A549 (cell line): ENCODE measurements at regions not wholly inside any gene's neighbourhood (a gene's known extent, or its start where the extent isn't known, plus 50 kb on each side); places are given as distances from the start of the nearest gene placed in this dataset.

ENCODE experiments used
- ATAC-seq, 2 experiments: fragments of 200-7000 bp in 1 of 2; fragments of >200 bp in 1 of 2; cut with Nextera tagmentation in 1 of 2; cut with Tn5 transposase in 1 of 2; 3 replicates each; pipeline versions ENCODE4 v1.8.0 to v1.9.1; 2018 to 2020; ENCODE audit warnings: mild to moderate bottlenecking in 1 of 2, moderate library complexity in 1 of 2
- CTCF ChIA-PET: fragments of 300-600 bp; sonication (Branson Sonifier 250); formaldehyde crosslinking; extraction: SDS; loops from one replicate; lab custom pipeline; 2021; ENCODE audit warnings: antibody characterized with exemption, inconsistent platforms; lab: Yijun Ruan, JAX
- POLR2A ChIA-PET: fragments of 350-600 bp; formaldehyde crosslinking; extraction: SDS; loops from one replicate; lab custom pipeline; 2021; ENCODE audit warnings: antibody characterized with exemption, inconsistent platforms; lab: Yijun Ruan, JAX
- DNase-seq, 2 experiments: peaks; one replicate each; pipeline versions ENCODE4 v3.0.0 to v3.0.0-alpha.2; 2011 to 2016; ENCODE audit warnings: low read depth in 1 of 2, low spot score in 1 of 2
- FAIRE-seq: peaks from 2 replicates; lab custom pipeline; 2011; peaks lifted over from hg19 to GRCh38; lab: Jason Lieb, UNC
- H3K27ac ChIP-seq, 2 experiments: fragments of >200 bp; sonication (Bioruptor Twin); formaldehyde crosslinking; 3 replicates each; pipeline ENCODE4 v1.5.1; 2016 to 2017
- H3K4me1 ChIP-seq: fragments of >200 bp; sonication (Bioruptor Twin); formaldehyde crosslinking; 3 replicates; pipeline ENCODE4 v1.6.1; 2016
- H3K4me2 ChIP-seq: fragments of >200 bp; sonication (Bioruptor Twin); formaldehyde crosslinking; 3 replicates; pipeline ENCODE4 v1.6.1; 2016
- H3K4me3 ChIP-seq: fragments of >200 bp; sonication (Bioruptor Twin); formaldehyde crosslinking; 3 replicates; pipeline ENCODE4 v1.5.1; 2016
- H3K9me3 ChIP-seq: fragments of >200 bp; sonication (Bioruptor Twin); formaldehyde crosslinking; 3 replicates; pipeline ENCODE4 v1.6.1; 2016
- BHLHE40 ChIP-seq: IDR thresholded peaks from 2 replicates; pipeline ENCODE4 v1.6.1; 2012; ENCODE audit warnings: low read depth, low read length, inconsistent platforms
- CHD4 ChIP-seq: fragments of 200-600 bp; sonication (generic); IDR thresholded peaks from 2 replicates; pipeline ENCODE4 v1.6.1; 2016; ENCODE audit warnings: antibody characterized with exemption, mild to moderate bottlenecking, borderline replicate concordance
- EHF ChIP-seq: fragments of 250-450 bp; sonication (Bioruptor Pico); IDR thresholded peaks from 2 replicates; pipeline ENCODE4 v1.5.0; 2020; ENCODE audit warnings: mild to moderate bottlenecking
- EHMT2 ChIP-seq: fragments of 200-600 bp; sonication (generic); IDR thresholded peaks from 2 replicates; pipeline ENCODE4 v1.6.1; 2016; ENCODE audit warnings: antibody characterized with exemption, low read depth, mild to moderate bottlenecking, moderate library complexity
- ESRRA ChIP-seq: fragments of 150-350 bp; IDR thresholded peaks from 2 replicates; pipeline ENCODE4 v1.6.1; 2014; ENCODE audit warnings: mild to moderate bottlenecking, low read length, borderline replicate concordance
- HEYL ChIP-seq: fragments of 250-450 bp; sonication (Bioruptor Pico); IDR thresholded peaks from 2 replicates; pipeline ENCODE4 v1.8.0; 2021; ENCODE audit warnings: mild to moderate bottlenecking, moderate library complexity
- HOXB13 ChIP-seq: fragments of 250-450 bp; sonication (Bioruptor Pico); IDR thresholded peaks from 2 replicates; pipeline ENCODE4 v1.5.0; 2020; ENCODE audit warnings: low read depth, mild to moderate bottlenecking, moderate library complexity
- JUNB ChIP-seq: fragments of >200 bp; sonication (Bioruptor Twin); formaldehyde crosslinking; IDR thresholded peaks from 2 replicates; pipeline ENCODE4 v1.6.1; 2016
- KDM5A ChIP-seq: fragments of 200-600 bp; sonication (generic); IDR thresholded peaks from 2 replicates; pipeline ENCODE4 v1.6.1; 2016; ENCODE audit warnings: antibody characterized with exemption, mild to moderate bottlenecking
- NFE2L2 ChIP-seq: fragments of 150-350 bp; conservative IDR thresholded peaks from 2 replicates; pipeline ENCODE4 v1.6.1; 2014; ENCODE audit warnings: low read length
- NPAS2 ChIP-seq: fragments of 250-450 bp; sonication (Bioruptor Pico); IDR thresholded peaks from 2 replicates; pipeline ENCODE4 v1.8.0; 2022; ENCODE audit warnings: mild to moderate bottlenecking, moderate library complexity, borderline replicate concordance
- POLR2A ChIP-seq: IDR thresholded peaks from 2 replicates; pipeline ENCODE4 v1.6.1; 2012; ENCODE audit warnings: mild to moderate bottlenecking, low read length
- POLR2AphosphoS2 ChIP-seq: conservative IDR thresholded peaks from 2 replicates; pipeline ENCODE4 v1.6.1; 2012; ENCODE audit warnings: low read length, improper control_type of control experiment, inconsistent platforms
- RAD21 ChIP-seq, 2 experiments: fragments of >200 bp in 1 of 2; sonication (Bioruptor Twin) in 1 of 2; formaldehyde crosslinking in 1 of 2; IDR thresholded peaks in 1 of 2; conservative IDR thresholded peaks in 1 of 2; 2 replicates in 1 of 2; 3 replicates in 1 of 2; pipeline ENCODE4 v1.6.1; 2012 to 2018; ENCODE audit warnings: inconsistent platforms in 1 of 2
- RCOR1 ChIP-seq: fragments of 150-350 bp; IDR thresholded peaks from 2 replicates; pipeline ENCODE4 v1.6.1; 2014; ENCODE audit warnings: antibody characterized with exemption, low read length, low read depth
- RNF2 ChIP-seq: fragments of 200-600 bp; sonication (generic); IDR thresholded peaks from 2 replicates; pipeline ENCODE4 v1.6.1; 2016; ENCODE audit warnings: low read depth, mild to moderate bottlenecking, antibody characterized with exemption, moderate library complexity, borderline replicate concordance
- SMC3 ChIP-seq: fragments of >200 bp; sonication (Bioruptor Twin); formaldehyde crosslinking; IDR thresholded peaks from 3 replicates; pipeline ENCODE4 v1.6.1; 2018; ENCODE audit warnings: inconsistent platforms
- SREBF2 ChIP-seq: fragments of 450-650 bp; IDR thresholded peaks from 2 replicates; pipeline ENCODE4 v1.6.1; 2014; ENCODE audit warnings: mild to moderate bottlenecking, moderate library complexity
- TP53 ChIP-seq: fragments of 250-450 bp; sonication (Bioruptor Pico); IDR thresholded peaks from 2 replicates; pipeline ENCODE4 v1.5.0; 2021; ENCODE audit warnings: mild to moderate bottlenecking, moderate library complexity
- ZFP36 ChIP-seq: fragments of 450-650 bp; IDR thresholded peaks from 2 replicates; pipeline ENCODE4 v1.6.1; 2014; ENCODE audit warnings: borderline replicate concordance; ENCODE audit not compliant: partially characterized antibody
- ZNF302 ChIP-seq: fragments of 250-450 bp; sonication (Bioruptor Pico); IDR thresholded peaks from 2 replicates; pipeline ENCODE4 v1.9.0; 2021; ENCODE audit warnings: inconsistent platforms, mild to moderate bottlenecking, moderate library complexity
- WGBS: methylation state at CpG from one replicate; pipeline ENCODE4 v1.1.6; 2017; ENCODE audit errors: missing lambda C conversion rate; 5-methylcytosine and 5-hydroxymethylcytosine counted together
- TF ChIP-seq, protein P1 (sequence below): fragments of 250-450 bp; sonication (Bioruptor Pico); IDR thresholded peaks from 2 replicates; pipeline ENCODE4 v1.5.0; 2021; ENCODE audit warnings: mild to moderate bottlenecking, moderate library complexity, borderline replicate concordance
- TF ChIP-seq, protein P2 (sequence below): IDR thresholded peaks from 2 replicates; pipeline ENCODE4 v1.6.1; 2012

DNA sequence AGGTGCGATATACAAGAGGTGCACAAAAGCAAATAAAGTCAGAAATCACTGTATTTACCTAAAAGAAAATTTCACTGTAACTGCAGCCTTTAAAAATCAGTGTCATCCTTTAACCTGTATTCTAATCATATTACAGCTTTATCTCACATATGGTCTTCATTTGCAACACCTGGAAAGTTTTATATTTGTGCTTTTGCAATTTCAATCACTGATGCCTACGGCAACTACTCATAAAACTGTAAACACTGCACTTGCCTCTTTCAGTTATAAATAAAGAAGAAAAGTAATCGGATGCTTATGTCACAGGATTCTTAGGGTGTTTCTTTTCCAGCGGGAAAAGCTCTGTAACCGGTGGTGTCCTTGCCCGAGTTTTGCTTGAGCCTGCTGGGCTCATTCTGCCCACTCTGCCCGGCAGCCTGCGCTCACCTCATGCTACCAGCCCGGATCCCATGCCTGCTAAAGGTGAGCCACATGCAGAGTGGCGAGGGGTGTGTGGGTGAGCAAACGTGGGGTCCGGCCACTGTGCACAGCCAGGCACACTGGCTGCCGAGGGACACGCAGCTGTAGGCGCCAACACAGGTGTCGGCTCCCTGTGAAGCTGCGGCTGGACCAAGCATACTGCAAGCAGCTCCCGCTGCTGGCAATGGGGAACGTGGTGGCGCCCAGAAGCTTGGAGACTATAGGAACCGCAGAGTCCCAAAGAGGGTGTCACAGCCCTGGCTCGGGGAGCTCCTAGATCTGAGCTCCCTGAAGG, 56.3 kb upstream of the ABCB5 start:
- TF ChIP-seq RAD21 (conservative IDR thresholded peaks at IDR 0.05 in 1 of 2, IDR thresholded peaks at IDR 0.05 in 1 of 2) (no peak), POLR2AphosphoS2 (no peak), CHD4 (no peak), SMC3 (no peak), ZNF302 (no peak), JUNB (no peak), TP53 (CRISPR knock-in tag) (no peak), RCOR1 (no peak), HOXB13 (no peak)
- no peaks in the 10 kb centered on the region for H3K4me1 ChIP-seq
- POLR2A ChIA-PET: no interaction called here
- no peak overlapping the region for H3K27ac ChIP-seq
- DNase-seq (no peak), FAIRE-seq (no peak), ATAC-seq (peak; percentile 13 to 25; a peak in 3 of 6 replicates)
- whole genome bisulfite sequencing: 45% methylated on average over 17 of the region's 22 CpGs
- CTCF ChIA-PET: no interaction called here
- H3K4me3 ChIP-seq: no peak overlapping the region
- no peak overlapping the region for H3K4me2 ChIP-seq
- H3K9me3 ChIP-seq: no peaks in the 10 kb centered on the region

GRCh38 chr7:20559883-20560282, 55.6 kb upstream of the ABCB5 start:
- WGBS: 55% methylated on average over 5 of the region's 5 CpGs
- DNase-seq (no peak), ATAC-seq (peak; percentile 24 to 31; a peak in 4 of 6 replicates), FAIRE-seq (no peak)
- CTCF ChIA-PET: no interaction called here
- Histone ChIP-seq H3K4me3 (no peak overlapping the region), H3K4me1 (no peaks in the 10 kb centered on the region), H3K27ac (no peak overlapping the region), H3K4me2 (no peak overlapping the region), H3K9me3 (no peaks in the 10 kb centered on the region)
- POLR2A ChIA-PET: no interaction called here
- TF ChIP-seq, protein P1, sequence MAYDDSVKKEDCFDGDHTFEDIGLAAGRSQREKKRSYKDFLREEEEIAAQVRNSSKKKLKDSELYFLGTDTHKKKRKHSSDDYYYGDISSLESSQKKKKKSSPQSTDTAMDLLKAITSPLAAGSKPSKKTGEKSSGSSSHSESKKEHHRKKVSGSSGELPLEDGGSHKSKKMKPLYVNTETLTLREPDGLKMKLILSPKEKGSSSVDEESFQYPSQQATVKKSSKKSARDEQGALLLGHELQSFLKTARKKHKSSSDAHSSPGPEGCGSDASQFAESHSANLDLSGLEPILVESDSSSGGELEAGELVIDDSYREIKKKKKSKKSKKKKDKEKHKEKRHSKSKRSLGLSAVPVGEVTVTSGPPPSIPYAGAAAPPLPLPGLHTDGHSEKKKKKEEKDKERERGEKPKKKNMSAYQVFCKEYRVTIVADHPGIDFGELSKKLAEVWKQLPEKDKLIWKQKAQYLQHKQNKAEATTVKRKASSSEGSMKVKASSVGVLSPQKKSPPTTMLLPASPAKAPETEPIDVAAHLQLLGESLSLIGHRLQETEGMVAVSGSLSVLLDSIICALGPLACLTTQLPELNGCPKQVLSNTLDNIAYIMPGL (CRISPR knock-in tag): no peak
- TF ChIP-seq EHMT2 (no peak), RNF2 (no peak), HEYL (CRISPR knock-in tag) (no peak), RCOR1 (no peak), SREBF2 (no peak), POLR2A (no peak), BHLHE40 (no peak), ESRRA (no peak), NFE2L2 (no peak), NPAS2 (no peak), KDM5A (no peak), ZFP36 (no peak), EHF (CRISPR knock-in tag) (no peak)
- TF ChIP-seq, protein P2, sequence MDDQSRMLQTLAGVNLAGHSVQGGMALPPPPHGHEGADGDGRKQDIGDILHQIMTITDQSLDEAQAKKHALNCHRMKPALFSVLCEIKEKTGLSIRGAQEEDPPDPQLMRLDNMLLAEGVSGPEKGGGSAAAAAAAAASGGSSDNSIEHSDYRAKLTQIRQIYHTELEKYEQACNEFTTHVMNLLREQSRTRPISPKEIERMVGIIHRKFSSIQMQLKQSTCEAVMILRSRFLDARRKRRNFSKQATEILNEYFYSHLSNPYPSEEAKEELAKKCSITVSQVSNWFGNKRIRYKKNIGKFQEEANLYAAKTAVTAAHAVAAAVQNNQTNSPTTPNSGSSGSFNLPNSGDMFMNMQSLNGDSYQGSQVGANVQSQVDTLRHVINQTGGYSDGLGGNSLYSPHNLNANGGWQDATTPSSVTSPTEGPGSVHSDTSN: no peak
